Fibroblast of pulmonary artery (primary cell): ENCODE measurements at regions not wholly inside any gene's neighbourhood (a gene's known extent, or its start where the extent isn't known, plus 50 kb on each side); places are given as distances from the start of the nearest gene placed in this dataset.

Experiments
- DNase-seq: peaks from one replicate; pipeline ENCODE4 v3.0.0-alpha.2; 2010; ENCODE audit warnings: low read depth
- H3K4me3 ChIP-seq: replicated peaks from 2 replicates; pipeline ENCODE4 v1.5.1; 2011; ENCODE audit warnings: low read depth, mild to moderate bottlenecking, control low read depth, low read length, moderate library complexity
- TF ChIP-seq, protein P1 (sequence below): IDR thresholded peaks from 2 replicates; pipeline ENCODE4 v1.5.1; 2011; ENCODE audit warnings: mild to moderate bottlenecking, control low read depth, low read length, inconsistent platforms; ENCODE audit errors: missing control alignments

DNA sequence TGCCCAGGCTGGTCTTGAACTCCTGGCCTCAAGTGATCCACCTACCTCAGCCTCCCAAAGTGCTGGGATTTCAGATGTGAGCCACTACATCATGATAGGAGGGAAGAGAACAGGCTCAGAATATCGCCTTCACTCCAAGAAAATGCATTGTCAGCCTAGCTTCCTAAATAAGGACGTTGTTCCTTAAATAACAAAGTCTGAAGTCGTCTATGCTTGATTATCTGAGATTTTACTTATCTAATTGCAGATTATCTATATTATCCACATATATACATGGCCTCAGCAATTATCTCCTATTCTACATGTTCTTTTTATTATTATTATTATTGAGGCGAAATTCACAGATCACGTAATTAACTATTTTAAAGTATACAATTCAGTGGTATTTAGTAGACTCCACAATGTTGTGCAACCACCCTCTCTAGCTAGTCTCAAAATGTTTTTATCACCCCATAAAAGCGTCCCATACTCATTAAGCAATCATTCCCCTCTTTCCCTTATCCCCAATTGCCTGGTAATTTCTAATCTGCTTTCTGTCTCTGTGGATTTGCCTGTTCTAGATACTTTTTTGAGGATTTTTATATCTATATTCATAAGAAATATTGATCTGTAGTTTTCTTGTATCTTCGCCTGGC, 95.1 kb upstream of the RFX8 start:
- no peak for DNase-seq
- no peak overlapping the region for H3K4me3 ChIP-seq
- TF ChIP-seq, protein P1, sequence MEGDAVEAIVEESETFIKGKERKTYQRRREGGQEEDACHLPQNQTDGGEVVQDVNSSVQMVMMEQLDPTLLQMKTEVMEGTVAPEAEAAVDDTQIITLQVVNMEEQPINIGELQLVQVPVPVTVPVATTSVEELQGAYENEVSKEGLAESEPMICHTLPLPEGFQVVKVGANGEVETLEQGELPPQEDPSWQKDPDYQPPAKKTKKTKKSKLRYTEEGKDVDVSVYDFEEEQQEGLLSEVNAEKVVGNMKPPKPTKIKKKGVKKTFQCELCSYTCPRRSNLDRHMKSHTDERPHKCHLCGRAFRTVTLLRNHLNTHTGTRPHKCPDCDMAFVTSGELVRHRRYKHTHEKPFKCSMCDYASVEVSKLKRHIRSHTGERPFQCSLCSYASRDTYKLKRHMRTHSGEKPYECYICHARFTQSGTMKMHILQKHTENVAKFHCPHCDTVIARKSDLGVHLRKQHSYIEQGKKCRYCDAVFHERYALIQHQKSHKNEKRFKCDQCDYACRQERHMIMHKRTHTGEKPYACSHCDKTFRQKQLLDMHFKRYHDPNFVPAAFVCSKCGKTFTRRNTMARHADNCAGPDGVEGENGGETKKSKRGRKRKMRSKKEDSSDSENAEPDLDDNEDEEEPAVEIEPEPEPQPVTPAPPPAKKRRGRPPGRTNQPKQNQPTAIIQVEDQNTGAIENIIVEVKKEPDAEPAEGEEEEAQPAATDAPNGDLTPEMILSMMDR = no peak

DNA sequence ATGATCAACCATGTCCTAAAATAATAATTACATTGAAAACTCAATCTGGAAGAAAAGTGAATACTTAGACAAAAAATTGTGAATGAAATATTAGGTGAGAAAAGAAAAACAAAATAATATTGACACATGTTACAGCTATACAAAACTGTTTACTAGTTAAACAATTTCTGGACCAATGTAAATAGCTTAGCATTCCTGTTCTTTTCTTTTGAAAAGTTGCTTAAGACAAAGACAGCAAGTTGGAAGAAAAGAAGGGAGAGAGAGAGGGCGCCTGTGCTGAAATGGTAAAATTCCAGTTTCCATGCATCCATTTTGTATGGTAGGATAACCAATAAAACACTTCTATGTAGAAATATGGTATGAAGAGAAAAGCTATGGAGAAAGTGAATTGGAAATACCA, 94.1 kb upstream of the RFX8 start:
- H3K4me3 ChIP-seq = no peak overlapping the region
- TF ChIP-seq, protein P1 = no peak
- no peak for DNase-seq

DNA sequence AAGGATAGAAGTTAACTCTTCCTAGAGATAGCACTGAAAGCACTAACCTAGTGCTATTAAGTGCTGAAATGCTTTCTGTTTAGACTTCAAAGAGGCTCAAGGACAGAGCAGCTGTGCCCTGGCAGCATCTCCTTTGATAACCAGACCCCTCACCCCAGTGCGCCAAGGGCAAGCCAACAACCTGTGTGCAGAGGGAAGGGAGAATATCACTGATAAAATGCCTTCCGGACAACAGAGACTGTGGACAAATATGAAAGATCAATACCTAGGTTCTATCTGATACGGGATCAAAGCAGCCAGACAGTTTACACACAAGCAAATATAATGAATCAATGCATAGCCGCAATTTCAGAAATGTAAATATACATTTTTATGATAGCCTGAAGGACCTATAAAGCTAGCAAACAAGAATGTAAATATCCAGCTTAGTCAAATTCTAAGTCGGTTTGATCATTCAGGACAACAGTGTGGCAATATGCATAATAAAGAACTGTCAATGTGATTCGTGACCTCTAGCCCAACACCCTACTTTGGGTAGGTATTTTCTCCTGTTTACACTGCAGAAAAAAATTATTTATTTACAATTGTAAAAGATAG, 91.8 kb upstream of the RFX8 start:
- no peak for DNase-seq
- TF ChIP-seq, protein P1 = no peak
- no peak overlapping the region for H3K4me3 ChIP-seq

DNA sequence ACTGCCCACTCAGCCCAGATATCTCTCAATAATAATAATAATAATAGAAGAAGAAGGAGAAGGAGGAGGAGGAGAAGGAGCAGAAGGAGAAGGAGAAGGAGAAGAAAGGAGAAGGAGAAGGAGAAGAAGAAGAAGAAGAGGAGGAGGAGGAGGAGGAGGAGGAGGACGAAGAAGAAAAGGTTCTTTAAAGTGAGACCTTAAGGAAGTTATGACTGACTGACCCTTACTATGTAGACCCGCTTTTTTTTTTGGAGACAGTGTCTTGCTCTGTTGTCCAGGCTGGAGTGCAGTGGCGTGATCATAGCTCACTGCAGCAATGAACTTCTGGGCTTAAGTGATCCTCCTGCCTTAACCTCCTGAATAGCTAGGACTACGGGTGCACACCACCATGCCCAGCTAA, 88.9 kb upstream of the RFX8 start:
- no peak for DNase-seq
- TF ChIP-seq, protein P1 = no peak

DNA sequence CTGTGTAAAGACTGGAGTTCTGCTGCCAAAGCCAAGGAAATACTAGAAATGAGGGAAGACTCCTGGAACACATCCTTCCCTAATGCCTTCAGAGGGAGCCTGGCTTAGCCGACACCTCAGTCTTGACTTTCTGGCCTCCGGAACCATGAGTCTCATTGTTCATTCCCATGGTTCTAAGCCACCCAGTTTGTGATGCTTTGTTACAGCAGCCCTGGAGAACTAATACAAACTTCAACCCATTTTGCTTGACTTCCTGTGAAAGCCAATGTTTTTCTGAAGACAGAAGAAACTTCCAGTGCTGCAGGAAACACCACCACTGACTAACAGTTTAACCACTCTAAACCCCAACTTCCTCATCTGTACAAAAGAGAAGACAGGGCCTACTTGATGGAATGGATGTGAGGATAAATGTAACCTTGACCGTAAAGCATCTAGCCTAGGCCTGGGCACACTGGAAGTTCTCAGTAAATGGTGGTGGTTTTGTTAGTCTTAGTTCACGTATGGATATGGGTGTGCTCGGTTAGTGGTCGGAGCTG, 85.9 kb upstream of the RFX8 start:
- TF ChIP-seq, protein P1 = no peak
- no peak for DNase-seq
- H3K4me3 ChIP-seq = no peak overlapping the region

More for the DNA sequence above, 88.9 kb upstream of the RFX8 start:
- H3K4me3 ChIP-seq = no peak overlapping the region

DNA sequence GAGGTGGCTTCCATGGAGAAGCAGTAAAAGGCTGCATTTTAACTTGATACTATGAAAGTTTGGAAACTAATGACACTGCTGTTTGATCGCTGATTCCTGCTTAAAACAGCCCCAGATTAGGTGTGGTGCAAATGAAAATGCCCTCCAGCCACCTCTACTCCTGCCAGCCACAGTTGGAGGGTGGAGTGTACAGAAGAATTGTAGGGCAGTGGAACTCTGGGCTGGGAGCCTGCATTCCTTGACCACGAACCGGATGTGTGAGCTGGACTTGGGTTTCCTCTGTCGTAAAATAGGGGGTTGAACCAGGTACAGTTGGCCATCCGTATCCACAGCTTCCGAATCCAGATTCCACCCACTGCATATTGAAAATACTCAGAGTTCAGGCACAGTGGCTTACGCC, 84.6 kb upstream of the RFX8 start:
- TF ChIP-seq, protein P1 = no peak
- H3K4me3 ChIP-seq = no peak overlapping the region
- peak; percentile 77 for DNase-seq
